PC-9 (cell line): ENCODE measurements at regions not wholly inside any gene's neighbourhood (a gene's known extent, or its start where the extent isn't known, plus 50 kb on each side); places are given as distances from the start of the nearest gene placed in this dataset.

Experiments
- EZH2 ChIP-seq: fragments of 200-600 bp; sonication (generic); IDR thresholded peaks from 2 replicates; pipeline ENCODE4 v1.8.0; 2017; ENCODE audit warnings: antibody characterized with exemption, low read depth
- TF ChIP-seq, protein P1 (sequence below): fragments of 200-600 bp; sonication (generic); conservative IDR thresholded peaks from 2 replicates; pipeline ENCODE4 v1.6.1; 2017; ENCODE audit warnings: mixed run types, antibody characterized with exemption, mild to moderate bottlenecking, moderate library complexity

DNA sequence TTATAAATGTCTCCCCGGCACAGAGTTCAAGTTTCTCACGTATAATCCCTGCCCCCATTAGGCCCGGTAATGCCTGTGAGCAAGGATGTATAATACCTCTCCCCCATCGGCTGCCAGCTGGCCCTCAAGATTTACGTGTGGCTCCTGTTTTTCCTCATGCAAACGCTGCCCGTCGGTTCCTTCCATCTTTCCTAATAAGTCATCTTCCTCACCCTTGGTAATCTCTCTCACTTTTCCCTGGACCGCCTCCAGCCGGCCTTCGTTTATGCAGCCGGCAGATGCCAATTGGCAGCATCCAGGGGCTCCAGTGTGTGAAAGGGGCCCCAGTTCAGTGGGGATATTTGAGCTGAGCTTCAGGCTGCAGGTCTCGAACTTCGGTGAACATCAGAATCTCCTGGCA lies 86.5 kb upstream of the NEURL1B start:
- TF ChIP-seq, protein P1, sequence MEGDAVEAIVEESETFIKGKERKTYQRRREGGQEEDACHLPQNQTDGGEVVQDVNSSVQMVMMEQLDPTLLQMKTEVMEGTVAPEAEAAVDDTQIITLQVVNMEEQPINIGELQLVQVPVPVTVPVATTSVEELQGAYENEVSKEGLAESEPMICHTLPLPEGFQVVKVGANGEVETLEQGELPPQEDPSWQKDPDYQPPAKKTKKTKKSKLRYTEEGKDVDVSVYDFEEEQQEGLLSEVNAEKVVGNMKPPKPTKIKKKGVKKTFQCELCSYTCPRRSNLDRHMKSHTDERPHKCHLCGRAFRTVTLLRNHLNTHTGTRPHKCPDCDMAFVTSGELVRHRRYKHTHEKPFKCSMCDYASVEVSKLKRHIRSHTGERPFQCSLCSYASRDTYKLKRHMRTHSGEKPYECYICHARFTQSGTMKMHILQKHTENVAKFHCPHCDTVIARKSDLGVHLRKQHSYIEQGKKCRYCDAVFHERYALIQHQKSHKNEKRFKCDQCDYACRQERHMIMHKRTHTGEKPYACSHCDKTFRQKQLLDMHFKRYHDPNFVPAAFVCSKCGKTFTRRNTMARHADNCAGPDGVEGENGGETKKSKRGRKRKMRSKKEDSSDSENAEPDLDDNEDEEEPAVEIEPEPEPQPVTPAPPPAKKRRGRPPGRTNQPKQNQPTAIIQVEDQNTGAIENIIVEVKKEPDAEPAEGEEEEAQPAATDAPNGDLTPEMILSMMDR, result no peak
- no peak for TF ChIP-seq EZH2
